ENCODE measurements at regions not wholly inside any gene's neighbourhood (a gene's known extent, or its start where the extent isn't known, plus 50 kb on each side); places are given as distances from the start of the nearest gene placed in this dataset.

DNA sequence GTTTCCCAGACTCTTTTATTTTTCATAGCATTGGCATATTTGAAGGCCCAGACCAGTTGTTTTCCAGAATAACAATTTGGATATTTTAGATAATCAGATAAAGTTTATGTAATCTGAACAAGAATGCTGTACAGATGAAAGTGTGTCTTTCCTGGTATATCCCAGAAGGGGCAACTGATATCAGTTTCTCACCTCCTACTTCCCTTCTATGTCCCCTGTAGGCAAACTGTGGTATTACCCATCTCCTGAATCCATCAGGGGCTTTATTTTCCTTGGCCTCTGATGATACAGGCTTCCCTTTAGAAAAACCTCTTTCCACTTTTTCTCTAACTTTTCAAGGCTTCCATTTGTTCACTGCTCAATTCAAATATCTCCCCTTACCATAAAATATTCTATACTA is 87.5 kb upstream of the RGS1 start:
- no peak overlapping the region for H3K9ac ChIP-seq (ENCODE audit: low read length)
- H3K27ac ChIP-seq (ENCODE audit: low read length): no peak overlapping the region
- H3K4me3 ChIP-seq (ENCODE audit: low read length): no peak overlapping the region
- no peaks in the 10 kb centered on the region for H3K27me3 ChIP-seq (ENCODE audit: insufficient read depth, low read depth, low read length)
- TF ChIP-seq RAD21 (conservative IDR thresholded peaks at IDR 0.05) (no peak), CTCF (IDR thresholded peaks at IDR 0.05; ENCODE audit: poor library complexity, severe bottlenecking) (peak; percentile 10)
- H3K79me2 ChIP-seq (replicated peaks; ENCODE audit: insufficient read depth, low read length): no peaks in the 10 kb centered on the region
- no peaks in the 10 kb centered on the region for H3K36me3 ChIP-seq (ENCODE audit: insufficient read depth, low read length)
- no peaks in the 10 kb centered on the region for H3K9me2 ChIP-seq (ENCODE audit: insufficient read depth, low read length)
- H3K4me2 ChIP-seq (ENCODE audit: low read length): no peak overlapping the region
- H4K20me1 ChIP-seq (ENCODE audit: insufficient read depth): no peaks in the 10 kb centered on the region
- H3F3A ChIP-seq (ENCODE audit: insufficient read depth, low read length, poor library complexity, severe bottlenecking): no peaks in the 10 kb centered on the region
- H2AFZ ChIP-seq (ENCODE audit: low read depth, low read length): no peak overlapping the region
- H3K9me3 ChIP-seq (ENCODE audit: low read length): no peaks in the 10 kb centered on the region

- Histone ChIP-seq H3K9me3 (ENCODE audit: low read length) (no peaks in the 10 kb centered on the region), H3K27me3 (ENCODE audit: insufficient read depth, low read depth, low read length) (no peaks in the 10 kb centered on the region), H3K4me2 (ENCODE audit: low read length) (no peak overlapping the region), H3K4me3 (ENCODE audit: low read length) (no peak overlapping the region), H3K27ac (ENCODE audit: low read length) (no peak overlapping the region), H4K20me1 (ENCODE audit: insufficient read depth) (no peaks in the 10 kb centered on the region), H3F3A (ENCODE audit: insufficient read depth, low read length, poor library complexity, severe bottlenecking) (no peaks in the 10 kb centered on the region), H3K9ac (ENCODE audit: low read length) (no peak overlapping the region), H3K36me3 (ENCODE audit: insufficient read depth, low read length) (no peaks in the 10 kb centered on the region), H3K9me2 (ENCODE audit: insufficient read depth, low read length) (no peaks in the 10 kb centered on the region), H2AFZ (ENCODE audit: low read depth, low read length) (no peak overlapping the region), H3K79me2 (replicated peaks; ENCODE audit: insufficient read depth, low read length) (no peaks in the 10 kb centered on the region)
- TF ChIP-seq TAF1 (IDR thresholded peaks at IDR 0.05; ENCODE audit: low read depth): no peak
- TF ChIP-seq POLR2AphosphoS5 (IDR thresholded peaks at IDR 0.05): no peak
- TF ChIP-seq SMC3 (conservative IDR thresholded peaks at IDR 0.05; ENCODE audit: poor library complexity): no peak
- no peak for TF ChIP-seq EP300 (conservative IDR thresholded peaks at IDR 0.05; ENCODE audit: poor library complexity, severe bottlenecking)
- TF ChIP-seq REST (IDR thresholded peaks at IDR 0.05; ENCODE audit: borderline replicate concordance): no peak
- no peak for TF ChIP-seq MXI1 (conservative IDR thresholded peaks at IDR 0.05; ENCODE audit: poor library complexity, severe bottlenecking)
- no peak for TF ChIP-seq RAD21 (conservative IDR thresholded peaks at IDR 0.05)
- TF ChIP-seq EZH2 (IDR thresholded peaks at IDR 0.05; ENCODE audit: borderline replicate concordance, insufficient read depth, low read length, poor library complexity, severe bottlenecking): no peak
- TF ChIP-seq CTCF (IDR thresholded peaks at IDR 0.05; ENCODE audit: poor library complexity, severe bottlenecking): no peak
These were observed 86.5 kb upstream of the RGS1 start for GRCh38 chr1:192489047-192489446.
